ENCODE measurements at regions not wholly inside any gene's neighbourhood (a gene's known extent, or its start where the extent isn't known, plus 50 kb on each side); places are given as distances from the start of the nearest gene placed in this dataset.

- H3K4me3 ChIP-seq: no peak overlapping the region
- H3K4me1 ChIP-seq: no peaks in the 10 kb centered on the region
- no peak overlapping the region for H3K27ac ChIP-seq
- H3K36me3 ChIP-seq: no peaks in the 10 kb centered on the region
- DNase-seq (ENCODE audit: low spot score in 2 of 2): no peak
- no peaks in the 10 kb centered on the region for H3K27me3 ChIP-seq
- H3K9me3 ChIP-seq: no peaks in the 10 kb centered on the region
- intact Hi-C loops (cut with DNase I; ENCODE audit: low total_unique reads): no loop called here
- TF ChIP-seq CTCF (IDR thresholded peaks at IDR 0.05): no peak
- TF ChIP-seq POLR2AphosphoS5 (IDR thresholded peaks at IDR 0.05): no peak
- TF ChIP-seq POLR2A (IDR thresholded peaks at IDR 0.05): no peak
These were observed 81.1 kb downstream of the TRIM42 start for GRCh38 chr3:140758791-140759444.

- H3K27me3 ChIP-seq: no peaks in the 10 kb centered on the region
- H3K9me3 ChIP-seq: no peaks in the 10 kb centered on the region
- H3K27ac ChIP-seq: no peak overlapping the region
- H3K36me3 ChIP-seq: no peaks in the 10 kb centered on the region
- intact Hi-C loops (cut with DNase I; ENCODE audit: low total_unique reads): loop anchor here (5.0 kb wide), 1 partner anchor 1238 kb away; no protein-coding TSS in a partner anchor
- TF ChIP-seq CTCF (IDR thresholded peaks at IDR 0.05): no peak
- TF ChIP-seq POLR2A (IDR thresholded peaks at IDR 0.05): no peak
- TF ChIP-seq POLR2AphosphoS5 (IDR thresholded peaks at IDR 0.05): no peak
- H3K4me1 ChIP-seq: no peaks in the 10 kb centered on the region
- no peak for DNase-seq (ENCODE audit: low spot score in 2 of 2)
- no peak overlapping the region for H3K4me3 ChIP-seq
These were observed 82.6 kb downstream of the TRIM42 start for GRCh38 chr3:140760324-140761075.

GRCh38 chr3:140761076-140761639 is 83.3 kb downstream of the TRIM42 start:
- TF ChIP-seq POLR2A (IDR thresholded peaks at IDR 0.05): no peak
- no peak for TF ChIP-seq CTCF (IDR thresholded peaks at IDR 0.05)
- TF ChIP-seq POLR2AphosphoS5 (IDR thresholded peaks at IDR 0.05): no peak
- no peaks in the 10 kb centered on the region for H3K4me1 ChIP-seq
- H3K9me3 ChIP-seq: no peaks in the 10 kb centered on the region
- no peak overlapping the region for H3K4me3 ChIP-seq
- intact Hi-C loops (cut with DNase I; ENCODE audit: low total_unique reads): loop anchor here (5.0 kb wide), 1 partner anchor 1239 kb away; no protein-coding TSS in a partner anchor
- no peaks in the 10 kb centered on the region for H3K27me3 ChIP-seq
- no peak for DNase-seq (ENCODE audit: low spot score in 2 of 2)
- no peak overlapping the region for H3K27ac ChIP-seq
- no peaks in the 10 kb centered on the region for H3K36me3 ChIP-seq

GRCh38 chr3:140762746-140763145 is 84.9 kb downstream of the TRIM42 start:
- no peak overlapping the region for H3K27ac ChIP-seq
- intact Hi-C loops (cut with DNase I; ENCODE audit: low total_unique reads): loop anchor here (5.0 kb wide), 1 partner anchor 1240 kb away; no protein-coding TSS in a partner anchor
- H3K4me3 ChIP-seq: no peak overlapping the region
- H3K36me3 ChIP-seq: no peaks in the 10 kb centered on the region
- TF ChIP-seq CTCF (IDR thresholded peaks at IDR 0.05): no peak
- TF ChIP-seq POLR2AphosphoS5 (IDR thresholded peaks at IDR 0.05): no peak
- TF ChIP-seq POLR2A (IDR thresholded peaks at IDR 0.05): no peak
- H3K27me3 ChIP-seq: no peaks in the 10 kb centered on the region
- no peaks in the 10 kb centered on the region for H3K4me1 ChIP-seq
- no peaks in the 10 kb centered on the region for H3K9me3 ChIP-seq
- DNase-seq (ENCODE audit: low spot score in 2 of 2): no peak

GRCh38 chr3:140763532-140763931 is 85.7 kb downstream of the TRIM42 start:
- no peak for DNase-seq (ENCODE audit: low spot score in 2 of 2)
- intact Hi-C loops (cut with DNase I; ENCODE audit: low total_unique reads): loop anchor here (5.0 kb wide), 1 partner anchor 1241 kb away; no protein-coding TSS in a partner anchor
- no peak overlapping the region for H3K4me3 ChIP-seq
- TF ChIP-seq POLR2AphosphoS5 (IDR thresholded peaks at IDR 0.05): no peak
- TF ChIP-seq POLR2A (IDR thresholded peaks at IDR 0.05): no peak
- TF ChIP-seq CTCF (IDR thresholded peaks at IDR 0.05): no peak
- no peaks in the 10 kb centered on the region for H3K9me3 ChIP-seq
- H3K36me3 ChIP-seq: no peaks in the 10 kb centered on the region
- no peaks in the 10 kb centered on the region for H3K27me3 ChIP-seq
- no peaks in the 10 kb centered on the region for H3K4me1 ChIP-seq
- no peak overlapping the region for H3K27ac ChIP-seq
